Activated T-cell treated with anti-CD3 and anti-CD28 coated beads, Interleukin-2, amount 50 U/mL, for 72 hours (primary cell): ENCODE measurements at regions not wholly inside any gene's neighbourhood (a gene's known extent, or its start where the extent isn't known, plus 50 kb on each side); places are given as distances from the start of the nearest gene placed in this dataset.
"Not testable (repeated sequence)": the region's sequence is repeated elsewhere in the genome, so short reads cannot be mapped to it uniquely, and the experiment has no call there.

Experiments
- ATAC-seq, 2 donors: fragments of 150-1000 bp; cut with Tn5 transposase; replicated peaks in 1 of 2; 2 replicates each; pipeline ENCODE4 v1.10.0; 2021; ENCODE audit warnings: moderate library complexity in 2 of 2, mild to moderate bottlenecking in 1 of 2
- DNase-seq, 2 donors: peaks; one replicate each; pipeline ENCODE4 v3.0.0; 2021 to 2022; ENCODE audit warnings: mixed read lengths in 1 of 2
- H3K27ac Mint-ChIP-seq: one replicate; pipeline ENCODE4 v1.8.0; 2022; ENCODE audit warnings: mild to moderate bottlenecking, moderate library complexity, mixed read lengths
- H3K27me3 Mint-ChIP-seq: one replicate; pipeline ENCODE4 v1.8.0; 2022; ENCODE audit warnings: low read depth, mixed read lengths
- H3K36me3 Mint-ChIP-seq, 2 donors: one replicate each; pipeline ENCODE4 v1.8.0; 2022; ENCODE audit warnings: mixed read lengths in 2 of 2, mild to moderate bottlenecking in 1 of 2; ENCODE audit not compliant: insufficient read depth in 2 of 2
- H3K4me1 Mint-ChIP-seq: one replicate; pipeline ENCODE4 v1.8.0; 2022; ENCODE audit warnings: low read depth, mixed read lengths
- H3K4me3 Mint-ChIP-seq, 2 donors: one replicate each; pipeline ENCODE4 v1.8.0; 2022; ENCODE audit warnings: mild to moderate bottlenecking in 2 of 2, mixed read lengths in 2 of 2, moderate library complexity in 2 of 2
- H3K9me3 Mint-ChIP-seq, 2 donors: one replicate each; pipeline ENCODE4 v1.8.0; 2022; ENCODE audit warnings: mixed read lengths in 2 of 2

DNA sequence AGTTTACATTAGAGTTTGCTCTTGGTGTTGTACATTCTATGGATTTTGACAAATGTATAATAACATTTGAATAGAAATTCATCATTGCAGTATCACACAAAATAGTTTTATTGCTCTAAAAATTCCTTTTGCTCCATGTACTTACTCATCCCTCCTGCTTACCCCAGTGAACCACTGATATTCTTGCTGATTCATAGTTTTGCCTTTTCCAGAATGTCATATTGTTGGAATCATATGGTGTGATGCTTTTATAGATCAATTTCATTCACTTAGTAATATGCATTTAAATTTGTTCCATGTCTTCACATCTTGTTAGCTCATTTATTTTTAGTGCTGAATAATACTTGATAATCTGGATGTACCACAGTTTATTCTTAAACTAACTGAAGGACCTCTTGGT lies 1593.2 kb downstream of the C4orf33 start:
- no peaks in the 10 kb centered on the region for H3K27me3 Mint-ChIP-seq
- DNase-seq (no peak), ATAC-seq (no peak)
- H3K27ac Mint-ChIP-seq = no peak overlapping the region
- no peaks in the 10 kb centered on the region for H3K4me1 Mint-ChIP-seq
- H3K4me3 Mint-ChIP-seq = no peak overlapping the region
- H3K36me3 Mint-ChIP-seq = no peaks in the 10 kb centered on the region
- peaks cover 0 to 8% of the 10 kb centered on the region in 2 donors for H3K9me3 Mint-ChIP-seq

DNA sequence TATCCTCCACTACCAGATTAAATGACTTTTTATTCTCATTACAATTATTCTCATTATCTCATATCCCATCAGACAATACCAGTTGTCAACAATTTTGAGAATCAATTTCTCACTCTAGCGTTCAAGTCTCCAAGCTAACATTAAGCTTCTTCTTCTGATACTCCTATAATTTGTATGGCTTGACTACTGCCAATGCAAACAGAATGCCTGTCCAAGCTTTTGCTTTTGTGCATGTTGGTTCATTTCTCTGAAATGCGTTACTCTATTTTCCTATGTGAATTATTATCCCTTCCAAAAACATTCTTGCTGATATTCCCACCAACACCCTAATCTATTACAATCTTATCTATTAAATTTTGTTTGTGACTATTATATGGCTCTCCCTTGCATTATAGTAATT lies 1602.3 kb downstream of the C4orf33 start:
- no peak overlapping the region for H3K27ac Mint-ChIP-seq
- no peak for ATAC-seq
- H3K27me3 Mint-ChIP-seq = no peaks in the 10 kb centered on the region
- peaks cover 4 to 6% of the 10 kb centered on the region in 2 donors for H3K9me3 Mint-ChIP-seq
- no peak for DNase-seq
- H3K4me3 Mint-ChIP-seq = no peak overlapping the region
- H3K4me1 Mint-ChIP-seq = no peaks in the 10 kb centered on the region
- H3K36me3 Mint-ChIP-seq = no peaks in the 10 kb centered on the region

DNA sequence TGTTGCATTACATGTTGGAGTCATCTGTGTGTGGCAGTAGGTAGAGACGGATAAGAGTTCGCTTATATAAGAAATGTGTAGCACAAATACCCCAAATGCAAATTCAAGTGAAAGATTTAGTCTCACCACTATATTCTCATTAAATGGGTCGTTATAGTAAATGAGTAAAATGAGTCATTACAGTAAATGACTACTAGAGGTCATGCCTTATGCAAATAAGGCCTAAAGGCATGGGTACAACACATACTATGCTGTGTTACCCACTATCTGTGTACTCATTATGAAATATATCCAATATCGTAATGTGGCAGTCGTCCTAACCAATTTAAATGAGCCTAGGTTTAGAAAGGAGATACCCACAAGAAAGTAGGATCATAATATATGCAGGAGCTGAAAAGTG lies 1603.1 kb downstream of the C4orf33 start:
- Mint-ChIP-seq H3K4me1 (no peaks in the 10 kb centered on the region), H3K4me3 (no peak overlapping the region), H3K27ac (no peak overlapping the region), H3K9me3 (peaks cover 4 to 11% of the 10 kb centered on the region in 2 donors), H3K27me3 (no peaks in the 10 kb centered on the region), H3K36me3 (no peaks in the 10 kb centered on the region)
- DNase-seq (no peak), ATAC-seq (no peak)

DNA sequence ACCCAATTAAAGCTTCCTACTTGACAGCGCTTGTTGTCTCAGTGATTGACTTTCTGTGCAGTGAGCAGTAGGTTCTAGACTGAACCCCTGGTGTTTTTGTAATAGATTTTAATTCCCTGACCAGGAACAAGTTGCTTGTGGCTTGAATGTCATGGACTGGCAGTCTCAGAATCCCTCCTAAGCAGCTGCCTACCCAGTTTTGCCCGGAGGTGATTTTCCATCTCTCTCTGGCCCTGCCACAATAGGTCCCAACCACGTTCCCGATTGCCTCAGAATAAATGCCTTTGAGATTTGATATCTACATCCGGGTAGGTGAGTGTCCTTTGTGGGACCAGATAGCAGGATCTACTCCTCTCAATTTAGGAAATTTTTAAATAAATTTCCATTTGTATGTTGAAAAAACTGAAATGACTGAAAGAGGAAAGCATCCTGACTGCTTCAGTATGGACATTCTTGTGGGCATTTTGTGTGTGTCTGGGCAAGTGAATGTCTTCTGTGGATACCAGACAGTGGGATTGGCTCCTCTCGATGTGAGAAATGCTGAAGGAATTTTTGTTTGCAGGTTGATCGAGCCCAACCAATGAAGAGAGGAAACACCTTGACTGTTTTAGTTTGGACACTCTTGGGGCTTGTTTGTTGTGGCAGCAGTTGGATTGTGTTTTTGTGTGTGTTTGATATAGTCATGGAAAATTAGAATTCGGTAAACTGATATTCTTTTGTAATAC lies 1607.4 kb downstream of the C4orf33 start:
- ATAC-seq (no peak), DNase-seq (no peak)
- Mint-ChIP-seq H3K36me3 (no peaks in the 10 kb centered on the region), H3K4me1 (no peaks in the 10 kb centered on the region), H3K27ac (no peak overlapping the region), H3K27me3 (no peaks in the 10 kb centered on the region), H3K4me3 (no peak overlapping the region), H3K9me3 (peaks cover 10 to 13% of the 10 kb centered on the region in 2 donors)

DNA sequence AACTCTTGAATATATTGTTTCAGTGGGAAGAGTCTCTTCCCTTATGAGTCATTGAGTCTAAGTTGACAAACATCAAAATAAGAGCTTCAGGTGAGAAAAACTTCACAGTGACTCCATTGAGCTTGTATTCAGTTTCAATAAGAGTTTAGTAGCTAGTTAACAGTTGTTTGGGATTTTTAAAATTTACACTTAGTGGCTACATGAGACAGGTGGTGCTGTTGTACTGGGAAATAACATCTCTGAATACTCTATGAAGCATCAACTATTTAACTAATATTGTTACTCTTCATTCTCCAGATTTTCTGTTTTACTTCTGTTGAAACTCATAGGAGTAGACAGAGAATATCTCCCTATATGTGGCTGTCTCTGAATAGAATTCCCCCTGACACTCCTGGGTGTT lies 1609.1 kb downstream of the C4orf33 start:
- H3K9me3 Mint-ChIP-seq = peaks cover 7 to 13% of the 10 kb centered on the region in 2 donors
- H3K36me3 Mint-ChIP-seq = no peaks in the 10 kb centered on the region
- no peak overlapping the region for H3K4me3 Mint-ChIP-seq
- no peak for DNase-seq
- no peaks in the 10 kb centered on the region for H3K4me1 Mint-ChIP-seq
- no peak overlapping the region for H3K27ac Mint-ChIP-seq
- no peaks in the 10 kb centered on the region for H3K27me3 Mint-ChIP-seq
- no peak for ATAC-seq

DNA sequence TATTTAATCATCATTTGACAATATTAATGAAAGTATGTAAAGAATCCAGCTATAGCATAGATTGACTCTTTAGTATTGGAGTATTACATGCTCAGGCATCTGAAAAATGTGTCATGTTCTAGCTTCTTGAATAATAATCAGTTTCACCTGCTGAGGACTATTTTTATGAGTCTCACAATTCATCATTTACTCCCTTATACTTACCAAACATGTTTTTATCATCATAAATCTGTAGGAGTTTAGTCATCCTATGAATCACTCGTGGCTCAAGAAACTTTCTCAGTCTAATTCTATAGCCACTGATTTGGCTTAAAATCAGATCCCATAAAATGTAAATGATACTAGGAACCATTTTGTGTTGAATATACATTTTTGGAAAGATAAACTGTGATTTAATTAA lies 1616.1 kb downstream of the C4orf33 start:
- ATAC-seq (no peak), DNase-seq (no peak)
- H3K27me3 Mint-ChIP-seq = no peaks in the 10 kb centered on the region
- peaks cover 7 to 17% of the 10 kb centered on the region in 2 donors for H3K9me3 Mint-ChIP-seq
- H3K36me3 Mint-ChIP-seq = no peaks in the 10 kb centered on the region
- H3K4me3 Mint-ChIP-seq = no peak overlapping the region
- H3K4me1 Mint-ChIP-seq = no peaks in the 10 kb centered on the region
- no peak overlapping the region for H3K27ac Mint-ChIP-seq

DNA sequence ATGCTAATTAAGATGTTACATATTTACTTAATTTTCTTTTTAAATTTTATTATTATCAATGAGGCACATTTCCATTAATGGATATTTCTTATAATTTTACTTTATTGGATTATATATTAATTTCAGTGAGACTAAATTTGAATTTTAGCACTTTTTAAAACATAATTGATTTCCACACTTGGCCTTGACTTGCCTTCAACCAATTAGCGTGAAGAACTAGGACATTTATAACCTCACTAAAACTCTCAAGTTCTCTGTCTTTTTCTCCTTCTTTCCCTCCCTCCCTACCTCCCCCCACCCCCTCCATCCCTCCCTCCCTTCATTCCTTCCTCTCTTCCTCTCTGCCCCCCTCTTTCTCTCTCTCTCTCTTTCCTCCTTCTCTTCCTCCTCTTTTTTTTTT lies 1618.1 kb downstream of the C4orf33 start:
- DNase-seq (no peak), ATAC-seq (no peak)
- H3K27ac Mint-ChIP-seq = no peak overlapping the region
- no peaks in the 10 kb centered on the region for H3K36me3 Mint-ChIP-seq
- no peaks in the 10 kb centered on the region for H3K27me3 Mint-ChIP-seq
- peaks cover 3 to 10% of the 10 kb centered on the region in 2 donors for H3K9me3 Mint-ChIP-seq
- no peak overlapping the region for H3K4me3 Mint-ChIP-seq
- no peaks in the 10 kb centered on the region for H3K4me1 Mint-ChIP-seq

DNA sequence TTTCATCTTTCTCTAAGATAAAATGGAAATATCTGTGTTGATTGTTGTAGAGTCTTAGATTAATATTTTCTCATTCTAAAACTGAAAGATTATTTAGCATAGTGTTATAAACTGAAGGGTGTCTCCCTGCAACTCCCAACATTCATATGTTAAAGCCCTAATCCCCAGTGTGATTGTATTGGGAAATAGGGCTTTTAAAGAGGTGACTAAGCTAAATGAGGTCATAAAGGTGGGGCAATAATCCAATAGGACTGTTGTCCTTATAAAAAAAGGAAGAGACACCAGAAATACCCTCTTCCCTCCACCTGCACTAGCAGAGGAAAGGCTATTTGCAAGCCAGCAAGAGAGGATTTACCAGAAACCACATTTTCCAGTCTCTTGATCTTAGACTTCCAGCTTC lies 1626.4 kb downstream of the C4orf33 start:
- Mint-ChIP-seq H3K27ac (no peak overlapping the region), H3K4me1 (no peaks in the 10 kb centered on the region), H3K4me3 (no peak overlapping the region), H3K27me3 (no peaks in the 10 kb centered on the region), H3K36me3 (no peaks in the 10 kb centered on the region), H3K9me3 (peaks cover 1 to 2% of the 10 kb centered on the region in 2 donors)
- DNase-seq = no peak
- ATAC-seq = no peak

DNA sequence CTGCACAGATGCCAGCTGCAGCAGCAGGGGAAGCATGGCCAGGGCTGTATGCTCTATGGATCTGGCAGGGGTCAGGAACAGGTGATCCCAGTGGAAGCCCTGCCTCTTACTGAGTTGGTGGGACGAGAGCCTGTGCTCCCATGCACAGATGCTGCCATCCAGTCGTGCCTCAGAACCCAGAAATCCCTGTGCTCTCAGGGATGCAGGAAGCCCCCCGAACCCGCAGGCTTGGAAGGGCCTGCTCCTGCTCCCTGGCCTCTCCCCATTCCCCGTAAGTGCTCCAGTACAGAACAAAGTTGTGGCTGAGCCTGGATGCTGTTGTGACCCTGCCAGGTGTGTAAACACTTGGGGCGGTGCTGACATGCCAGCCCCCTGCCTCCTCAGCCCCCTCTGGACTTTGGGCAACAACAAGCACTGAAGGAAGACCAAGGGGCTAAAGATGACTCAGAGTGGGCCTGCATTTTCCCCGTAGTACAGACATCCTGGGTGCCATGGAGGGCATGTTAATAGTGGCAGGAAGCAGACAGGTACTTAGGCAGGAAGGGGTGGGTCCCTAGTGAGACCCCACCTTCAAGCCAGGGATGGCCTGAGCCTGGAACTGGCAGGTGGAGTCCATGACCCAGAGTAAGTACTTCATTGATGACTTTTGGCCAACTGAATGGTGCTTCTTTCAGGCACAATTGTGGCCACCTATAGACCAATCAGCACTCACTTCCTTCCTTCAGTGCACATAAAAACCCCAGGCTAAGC lies 1640.7 kb downstream of the C4orf33 start:
- Mint-ChIP-seq H3K27ac (no peak overlapping the region), H3K9me3 (peaks cover 8 to 9% of the 10 kb centered on the region in 2 donors), H3K4me3 (no peak overlapping the region), H3K27me3 (no peaks in the 10 kb centered on the region), H3K36me3 (peaks cover 0 to 1% of the 10 kb centered on the region in 2 donors), H3K4me1 (no peaks in the 10 kb centered on the region)
- ATAC-seq = no peak
- no peak for DNase-seq

DNA sequence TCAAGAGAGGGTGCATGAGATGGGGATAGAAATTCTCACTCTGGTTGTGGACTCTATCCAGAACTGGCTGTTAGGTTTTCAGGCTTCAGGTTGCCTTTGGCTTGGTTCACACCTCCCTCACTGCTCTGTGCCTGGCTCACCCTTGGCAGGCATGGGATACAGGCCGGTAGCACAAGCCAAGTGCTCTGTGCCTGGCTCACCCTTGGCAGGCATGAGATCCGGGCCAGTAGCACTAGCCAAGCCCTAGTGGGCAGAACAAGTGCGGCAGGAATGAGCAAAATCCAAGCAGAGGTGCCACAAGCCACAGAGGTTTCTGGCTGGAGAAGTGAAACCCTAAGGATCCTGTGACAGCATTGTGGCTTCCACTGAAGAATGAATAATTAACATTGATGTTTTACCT lies 1642.3 kb downstream of the C4orf33 start:
- ATAC-seq (no peak), DNase-seq (no peak)
- Mint-ChIP-seq H3K4me3 (no peak overlapping the region), H3K36me3 (peaks cover 0 to 1% of the 10 kb centered on the region in 2 donors), H3K27ac (no peak overlapping the region), H3K4me1 (no peaks in the 10 kb centered on the region), H3K9me3 (peaks cover 11 to 13% of the 10 kb centered on the region in 2 donors), H3K27me3 (no peaks in the 10 kb centered on the region)

DNA sequence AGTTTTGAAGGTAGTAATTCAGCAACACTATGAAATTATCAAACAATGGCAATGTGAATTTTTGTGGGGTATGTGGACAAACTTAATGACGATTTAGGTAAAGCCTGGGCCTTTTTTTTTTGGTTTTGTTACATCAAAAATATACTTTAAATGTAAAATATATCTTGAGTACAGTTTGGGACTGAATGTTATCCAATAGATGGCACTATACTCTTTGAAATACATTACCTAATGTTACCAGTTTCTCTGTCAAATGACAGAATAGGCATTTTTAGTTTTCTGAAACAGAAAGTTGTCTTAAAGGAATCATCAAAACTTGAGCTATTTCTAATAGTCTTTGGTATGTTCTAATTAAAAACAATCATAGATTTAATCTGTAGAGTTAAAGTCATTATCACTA lies 1651.9 kb downstream of the C4orf33 start:
- no peak for DNase-seq
- no peaks in the 10 kb centered on the region for H3K9me3 Mint-ChIP-seq
- H3K4me1 Mint-ChIP-seq = no peaks in the 10 kb centered on the region
- no peak overlapping the region for H3K4me3 Mint-ChIP-seq
- H3K36me3 Mint-ChIP-seq = no peaks in the 10 kb centered on the region
- no peak overlapping the region for H3K27ac Mint-ChIP-seq
- no peak for ATAC-seq
- no peaks in the 10 kb centered on the region for H3K27me3 Mint-ChIP-seq

DNA sequence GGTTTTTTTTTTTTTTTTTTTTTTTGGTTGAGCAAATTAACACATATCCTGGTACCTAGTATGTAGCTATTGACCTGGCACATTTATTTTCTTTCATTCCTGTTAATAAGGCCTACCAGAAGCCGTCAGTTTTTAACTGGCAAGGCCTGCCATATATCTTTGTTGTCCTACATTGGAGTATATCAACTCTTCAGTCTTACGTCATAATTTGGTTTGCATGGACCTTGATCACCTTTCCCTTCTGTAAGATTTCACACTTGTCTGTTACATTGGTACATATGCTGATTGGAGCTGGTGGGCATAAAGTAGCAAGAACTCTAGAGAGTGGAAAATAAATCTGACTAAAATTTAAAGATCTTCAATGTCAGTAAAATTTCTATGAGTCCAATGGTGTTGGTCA lies 1658.0 kb downstream of the C4orf33 start:
- Mint-ChIP-seq H3K9me3 (peaks cover 5% of the 10 kb centered on the region in 2 donors), H3K27ac (no peak overlapping the region), H3K4me1 (no peaks in the 10 kb centered on the region), H3K36me3 (no peaks in the 10 kb centered on the region), H3K4me3 (no peak overlapping the region), H3K27me3 (no peaks in the 10 kb centered on the region)
- DNase-seq (no peak), ATAC-seq (no peak)

DNA sequence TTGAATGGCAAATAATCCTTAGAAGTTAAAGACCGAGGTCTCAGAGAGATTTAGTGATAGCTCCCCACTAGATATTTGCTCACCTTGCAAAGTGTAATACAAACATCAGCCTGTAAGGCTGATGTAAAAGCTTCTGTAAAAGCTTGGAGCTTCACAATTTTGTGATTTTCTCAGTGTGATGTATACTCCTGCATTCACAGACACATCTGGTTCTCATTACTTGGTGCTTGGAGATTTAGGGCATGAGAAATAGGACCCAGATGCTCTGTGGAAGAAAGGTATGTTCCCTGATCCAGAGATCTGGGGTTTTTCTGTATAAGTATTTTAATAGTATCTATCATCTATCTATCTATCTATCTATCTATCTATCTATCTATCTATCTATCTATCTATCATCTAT lies 1664.3 kb downstream of the C4orf33 start:
- no peak overlapping the region for H3K27ac Mint-ChIP-seq
- H3K36me3 Mint-ChIP-seq = no peaks in the 10 kb centered on the region
- ATAC-seq (no peak), DNase-seq (no peak)
- no peaks in the 10 kb centered on the region for H3K27me3 Mint-ChIP-seq
- H3K9me3 Mint-ChIP-seq = peaks cover 7 to 10% of the 10 kb centered on the region in 2 donors
- H3K4me3 Mint-ChIP-seq = no peak overlapping the region
- H3K4me1 Mint-ChIP-seq = no peaks in the 10 kb centered on the region

DNA sequence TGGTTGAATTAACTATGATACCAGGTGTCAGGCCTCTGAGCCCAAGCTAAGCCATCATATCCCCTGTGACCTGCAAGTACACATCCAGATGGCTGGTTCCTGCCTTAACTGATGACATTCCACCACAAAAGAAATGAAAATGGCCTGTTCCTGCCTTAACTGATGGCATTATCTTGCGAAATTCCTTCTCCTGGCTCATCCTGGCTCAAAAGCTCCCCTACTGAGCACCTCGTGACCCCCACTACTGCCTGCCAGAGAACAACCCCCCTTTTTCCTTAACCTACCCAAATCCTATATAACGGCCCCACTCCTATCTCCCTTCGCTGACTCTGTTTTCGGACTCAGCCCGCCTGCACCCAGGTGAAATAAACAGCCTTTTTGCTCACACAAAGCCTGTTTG lies 1671.4 kb downstream of the C4orf33 start:
- not testable (repeated sequence) for H3K27me3 Mint-ChIP-seq, DNase-seq, H3K27ac Mint-ChIP-seq, ATAC-seq, H3K4me1 Mint-ChIP-seq, H3K36me3 Mint-ChIP-seq, H3K4me3 Mint-ChIP-seq
- peaks cover 9 to 15% of the 10 kb centered on the region in 2 donors for H3K9me3 Mint-ChIP-seq
